ENCODE measurements at regions not wholly inside any gene's neighbourhood (a gene's known extent, or its start where the extent isn't known, plus 50 kb on each side); places are given as distances from the start of the nearest gene placed in this dataset.
A peak's percentile ranks its signal among the peaks of the same experiment; 100 is the strongest.

GRCh38 chr6:105561486-105561885, 158.6 kb upstream of the PREP start:
- no peak overlapping the region for H3K4me3 ChIP-seq (ENCODE audit: low read length)
- no peaks in the 10 kb centered on the region for H3K27me3 ChIP-seq (ENCODE audit: control insufficient read depth in 1 of 2, insufficient read depth in 2 of 2, low read length in 2 of 2)
- Mint-ChIP-seq H3K27ac (no peak overlapping the region), H3K9me3 (no peaks in the 10 kb centered on the region), H3K36me3 (ENCODE audit: low read depth) (no peaks in the 10 kb centered on the region), H3K27me3 (peaks cover 9% of the 10 kb centered on the region), H3K4me3 (no peak overlapping the region), H3K4me1 (ENCODE audit: low read depth) (no peaks in the 10 kb centered on the region)
- no peak for ATAC-seq (ENCODE audit: poor library complexity)
- H3K36me3 ChIP-seq (ENCODE audit: insufficient read depth, low read length), result no peaks in the 10 kb centered on the region
- ChIA-PET CTCF (no interaction called here), POLR2A (no interaction called here)
- no peak overlapping the region for H3K27ac ChIP-seq (ENCODE audit: low read depth in 1 of 2, low read length in 2 of 2)
- intact Hi-C loops (cut with DNase I, micrococcal nuclease), result no loop called here
- no peaks in the 10 kb centered on the region for H3K4me1 ChIP-seq (ENCODE audit: insufficient read depth, low read length)
- TF ChIP-seq CTCF (IDR thresholded peaks at IDR 0.05), result no peak
- peaks cover 0 to 3% of the 10 kb centered on the region in 2 experiments for H3K9me3 ChIP-seq (ENCODE audit: control insufficient read depth in 1 of 2, insufficient read depth in 1 of 2, low read length in 2 of 2)
- DNase-seq, result peak in 2 of 14 experiments; percentile 18 to 32

DNA sequence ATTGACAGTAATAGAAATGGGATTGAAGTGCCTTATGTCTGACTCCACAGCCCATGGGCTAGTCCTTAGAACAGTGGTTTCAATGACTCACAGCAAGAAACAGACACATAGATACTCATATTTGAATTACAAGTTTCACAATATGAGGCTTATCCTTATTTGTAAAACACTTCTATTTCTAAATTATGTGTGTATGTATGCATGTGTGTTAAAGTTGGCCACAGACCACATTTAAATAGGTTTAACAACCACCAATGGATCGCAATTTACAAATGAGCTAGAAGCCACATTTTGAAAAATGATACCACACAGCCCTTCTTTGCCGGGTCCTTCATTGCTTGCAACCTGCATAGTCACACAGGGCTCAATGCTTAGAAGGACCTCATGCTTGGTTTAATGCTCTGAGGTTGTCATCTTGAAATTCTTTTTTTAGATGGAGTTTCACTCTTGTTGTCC, 157.8 kb upstream of the PREP start:
- no peak overlapping the region for H3K27ac Mint-ChIP-seq
- Histone ChIP-seq H3K4me1 (ENCODE audit: insufficient read depth, low read length) (no peaks in the 10 kb centered on the region), H3K36me3 (ENCODE audit: insufficient read depth, low read length) (no peaks in the 10 kb centered on the region), H3K4me3 (ENCODE audit: low read length) (no peak overlapping the region), H3K9me3 (ENCODE audit: control insufficient read depth in 1 of 2, insufficient read depth in 1 of 2, low read length in 2 of 2) (peaks cover 0 to 3% of the 10 kb centered on the region in 2 experiments), H3K27ac (ENCODE audit: low read depth in 1 of 2, low read length in 2 of 2) (no peak overlapping the region), H3K27me3 (ENCODE audit: control insufficient read depth in 1 of 2, insufficient read depth in 2 of 2, low read length in 2 of 2) (no peaks in the 10 kb centered on the region)
- H3K4me1 Mint-ChIP-seq (ENCODE audit: low read depth), result no peaks in the 10 kb centered on the region
- intact Hi-C loops (cut with DNase I, micrococcal nuclease), result no loop called here
- no peak for DNase-seq
- ChIA-PET CTCF (no interaction called here), POLR2A (interaction anchor here (0.8 kb wide), 1 partner anchor 334 kb away, joined by 3 read pairs; no protein-coding TSS in a partner anchor)
- no peak for ATAC-seq (ENCODE audit: poor library complexity)
- H3K27me3 Mint-ChIP-seq, result peaks cover 12% of the 10 kb centered on the region
- no peak overlapping the region for H3K4me3 Mint-ChIP-seq
- H3K9me3 Mint-ChIP-seq, result no peaks in the 10 kb centered on the region
- no peaks in the 10 kb centered on the region for H3K36me3 Mint-ChIP-seq (ENCODE audit: low read depth)
- TF ChIP-seq CTCF (IDR thresholded peaks at IDR 0.05), result no peak

DNA sequence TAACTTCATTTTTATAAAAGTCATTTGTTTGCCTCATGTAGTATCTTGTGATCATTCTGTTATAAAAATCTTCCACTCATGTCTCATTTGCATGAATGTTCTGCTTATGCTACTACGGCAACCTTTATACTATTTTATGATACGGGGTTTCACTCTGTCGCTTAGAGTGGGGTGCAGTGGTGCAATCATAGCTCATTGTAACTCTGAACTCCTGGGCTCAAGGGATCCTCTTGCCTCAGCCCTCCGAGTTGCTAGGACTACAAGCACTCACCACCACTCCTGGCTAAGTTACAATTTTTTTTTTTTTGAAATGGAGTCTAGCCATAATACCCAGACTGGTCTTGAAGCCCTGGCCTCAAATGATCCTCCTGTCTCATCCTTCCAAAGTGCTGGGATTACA, 154.4 kb upstream of the PREP start:
- no peak overlapping the region for H3K27ac ChIP-seq (ENCODE audit: low read depth in 1 of 2, low read length in 2 of 2)
- DNase-seq (no peak), ATAC-seq (ENCODE audit: poor library complexity) (no peak)
- intact Hi-C loops (cut with DNase I, micrococcal nuclease), result no loop called here
- H3K27me3 ChIP-seq (ENCODE audit: control insufficient read depth in 1 of 2, insufficient read depth in 2 of 2, low read length in 2 of 2), result no peaks in the 10 kb centered on the region
- H3K36me3 ChIP-seq (ENCODE audit: insufficient read depth, low read length), result no peaks in the 10 kb centered on the region
- Mint-ChIP-seq H3K36me3 (ENCODE audit: low read depth) (no peaks in the 10 kb centered on the region), H3K27me3 (peaks cover 16% of the 10 kb centered on the region), H3K4me1 (ENCODE audit: low read depth) (no peaks in the 10 kb centered on the region), H3K9me3 (no peaks in the 10 kb centered on the region), H3K27ac (no peak overlapping the region), H3K4me3 (no peak overlapping the region)
- ChIA-PET CTCF (no interaction called here), POLR2A (no interaction called here)
- no peaks in the 10 kb centered on the region for H3K4me1 ChIP-seq (ENCODE audit: insufficient read depth, low read length)
- H3K9me3 ChIP-seq (ENCODE audit: control insufficient read depth in 1 of 2, insufficient read depth in 1 of 2, low read length in 2 of 2), result peaks cover 0 to 3% of the 10 kb centered on the region in 2 experiments
- H3K4me3 ChIP-seq (ENCODE audit: low read length), result no peak overlapping the region
- TF ChIP-seq CTCF (IDR thresholded peaks at IDR 0.05), result no peak
